DMS 273 (cell line): ENCODE measurements at regions not wholly inside any gene's neighbourhood (a gene's known extent, or its start where the extent isn't known, plus 50 kb on each side); places are given as distances from the start of the nearest gene placed in this dataset.

ENCODE experiments used
- DNase-seq: peaks from one replicate; lab custom pipeline; 2025; ENCODE audit not compliant: unreplicated experiment; lab: John Stamatoyannopoulos, UW

GRCh38 chr9:82570226-82570625 is 492.7 kb downstream of the RASEF start:
- no peak for DNase-seq

- no peak for DNase-seq
These were observed 491.4 kb downstream of the RASEF start for GRCh38 chr9:82571540-82571939.

DNA sequence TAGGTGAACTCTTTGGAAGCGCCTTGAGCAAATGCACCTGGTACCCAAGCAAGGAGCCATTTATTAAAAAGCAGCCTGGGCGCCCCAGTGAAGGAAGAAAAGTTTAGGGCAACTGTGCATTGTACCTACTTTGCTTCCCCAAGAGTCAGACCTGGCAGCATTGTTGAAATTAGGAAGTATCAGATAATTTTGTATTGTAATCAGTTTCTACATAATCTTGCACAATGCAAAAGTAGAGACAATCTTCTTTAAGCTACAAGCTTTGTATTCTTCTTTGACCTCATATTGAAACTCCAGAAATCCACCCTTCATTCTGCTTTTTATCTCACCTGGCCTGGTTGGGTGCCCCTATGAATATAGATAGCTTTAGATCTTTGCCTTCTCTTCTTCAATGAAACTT is 490.8 kb downstream of the RASEF start:
- DNase-seq = no peak

GRCh38 chr9:82574911-82575310 is 488.0 kb downstream of the RASEF start:
- DNase-seq = no peak

- no peak for DNase-seq
These were observed 482.0 kb downstream of the RASEF start for GRCh38 chr9:82580921-82581320.

GRCh38 chr9:82581516-82581915 is 481.4 kb downstream of the RASEF start:
- DNase-seq = no peak

DNA sequence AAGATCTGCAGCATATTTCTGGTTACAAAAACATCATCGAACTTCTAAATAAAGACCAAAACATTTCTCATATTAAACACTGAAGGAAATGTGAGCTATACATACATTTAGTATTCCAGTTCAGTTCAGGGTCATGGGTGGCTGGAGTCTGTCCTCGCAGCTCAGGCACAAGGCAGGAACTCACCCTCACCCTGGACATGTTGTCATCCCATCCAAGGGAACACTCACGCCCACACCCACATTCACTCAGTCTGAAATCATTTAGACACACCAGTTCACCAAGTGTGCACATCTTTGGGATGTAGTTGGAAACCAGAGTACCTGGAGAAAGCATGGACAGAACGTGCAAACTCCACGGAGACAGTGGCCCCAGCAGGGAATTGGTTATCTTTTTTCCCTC is 481.0 kb downstream of the RASEF start:
- DNase-seq = no peak

DNA sequence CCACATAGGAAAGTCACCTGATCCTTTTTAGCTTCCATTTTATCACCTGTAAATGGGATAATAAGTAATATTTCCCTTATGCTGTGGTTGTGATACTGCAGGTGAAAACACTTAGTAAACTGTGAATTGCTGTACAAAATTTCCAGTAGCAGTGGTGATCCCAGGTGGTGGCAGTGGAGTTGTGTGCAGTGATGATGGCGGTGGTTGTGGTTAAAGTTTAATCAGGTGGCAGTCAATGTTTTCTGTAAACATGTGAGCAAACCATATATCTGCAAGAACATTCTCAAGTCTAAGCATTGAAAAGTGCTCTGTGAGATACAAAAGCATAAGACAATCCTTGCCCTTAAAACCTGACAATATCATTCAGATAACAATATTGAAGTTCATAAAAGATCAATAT is 480.2 kb downstream of the RASEF start:
- DNase-seq = no peak

GRCh38 chr9:82583524-82583923 is 479.4 kb downstream of the RASEF start:
- no peak for DNase-seq

DNA sequence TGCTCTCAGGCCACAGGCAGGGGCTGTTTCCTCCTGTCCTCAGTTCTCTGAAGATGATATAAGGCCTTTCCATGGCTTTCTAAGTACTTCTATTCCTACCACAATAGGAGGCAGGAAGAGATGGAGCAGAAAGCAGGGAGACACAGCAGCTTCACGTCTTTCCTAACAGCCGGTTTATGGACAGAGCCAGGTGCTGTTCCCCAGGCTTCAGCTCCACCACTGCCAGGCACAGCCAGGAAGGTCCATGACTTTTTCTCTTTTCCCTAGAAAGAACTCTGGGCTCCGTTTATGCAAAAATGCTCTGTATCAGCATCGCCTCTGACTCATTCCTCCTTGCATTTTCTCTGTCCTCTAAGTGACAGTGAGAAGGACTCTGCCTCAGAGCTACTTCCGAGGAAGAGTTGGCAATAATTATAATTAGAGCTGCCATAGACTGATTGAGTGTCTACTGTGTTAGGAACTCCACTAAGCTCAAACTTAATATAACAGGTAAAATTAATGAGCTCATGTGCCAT is 478.5 kb downstream of the RASEF start:
- no peak for DNase-seq

GRCh38 chr9:82586918-82587356 is 476.0 kb downstream of the RASEF start:
- no peak for DNase-seq

DNA sequence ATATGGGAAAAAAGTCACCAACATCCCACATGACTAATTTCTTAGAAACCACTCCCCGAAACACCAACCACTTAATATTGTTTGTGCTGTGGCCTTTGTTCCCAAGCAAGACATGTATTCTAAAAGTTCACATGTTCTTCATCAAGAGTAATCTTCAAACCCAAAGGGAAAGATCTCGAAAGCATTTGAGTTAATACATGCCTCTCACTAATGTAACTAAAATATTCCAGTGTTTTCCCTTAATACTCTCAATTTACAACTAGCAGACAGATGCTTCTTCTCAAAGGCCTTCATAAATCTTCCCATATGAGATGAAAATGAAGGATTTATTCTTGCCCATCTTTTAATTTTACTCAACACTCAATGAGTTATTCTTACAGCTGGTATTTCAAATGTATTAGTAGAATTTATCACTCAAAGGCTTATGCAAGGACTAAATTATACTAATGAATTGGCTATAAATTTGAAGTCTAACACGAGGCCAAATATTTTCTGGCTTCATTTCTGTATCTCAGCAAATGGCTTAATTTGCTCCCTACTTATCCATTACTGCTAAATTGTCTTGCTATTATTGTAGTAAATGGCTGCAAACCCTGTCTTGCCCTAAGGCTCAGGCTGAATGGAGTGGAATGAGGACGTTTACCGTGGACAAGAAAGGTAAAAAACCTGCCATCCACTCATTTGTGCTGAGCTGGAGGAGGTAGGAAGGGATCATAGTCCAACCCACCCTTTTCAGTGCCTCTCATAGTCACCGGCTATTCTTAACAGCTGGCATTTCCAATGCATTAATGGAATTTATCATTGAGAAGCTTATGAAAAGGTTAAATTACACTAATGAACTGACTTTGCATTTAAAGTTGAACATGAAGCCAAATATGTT is 474.4 kb downstream of the RASEF start:
- no peak for DNase-seq

DNA sequence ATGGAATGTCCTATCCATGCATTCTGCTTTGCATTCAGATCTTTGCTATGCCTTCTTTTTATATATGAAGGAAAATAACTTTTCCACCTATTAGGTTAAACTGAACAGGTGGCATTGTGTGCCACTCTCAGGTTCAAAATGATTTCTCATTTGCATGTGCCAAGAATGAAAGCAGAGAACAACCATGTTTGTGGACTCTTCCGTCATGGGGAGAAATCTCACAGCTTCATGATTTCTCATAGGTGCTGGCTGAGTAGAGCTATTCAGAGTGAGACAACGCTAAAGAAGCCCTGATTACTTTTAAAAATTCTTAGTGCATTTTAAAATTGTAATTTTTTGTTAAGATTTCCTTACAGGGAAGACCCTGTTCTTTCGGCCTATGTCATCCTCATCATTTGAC is 472.1 kb downstream of the RASEF start:
- no peak for DNase-seq

DNA sequence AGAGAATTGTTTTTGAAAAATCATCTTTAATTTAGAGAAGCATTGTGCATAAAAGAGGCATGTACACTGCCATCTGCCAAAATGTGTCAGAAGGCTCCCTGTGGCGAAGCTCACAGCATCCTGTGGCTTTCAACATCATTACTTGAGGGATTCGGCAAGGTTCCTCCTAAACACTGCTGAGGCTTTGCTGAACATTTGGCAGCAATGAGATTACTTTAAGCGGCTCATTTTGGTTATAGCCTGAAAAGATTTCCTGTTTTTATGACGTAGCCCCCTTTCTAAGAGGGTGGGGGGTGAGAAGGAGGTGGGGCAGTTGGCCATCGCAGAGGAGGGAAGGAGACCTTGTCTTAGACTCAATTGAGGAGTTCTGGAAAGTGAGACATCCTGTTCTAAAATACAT is 469.4 kb downstream of the RASEF start:
- no peak for DNase-seq

DNA sequence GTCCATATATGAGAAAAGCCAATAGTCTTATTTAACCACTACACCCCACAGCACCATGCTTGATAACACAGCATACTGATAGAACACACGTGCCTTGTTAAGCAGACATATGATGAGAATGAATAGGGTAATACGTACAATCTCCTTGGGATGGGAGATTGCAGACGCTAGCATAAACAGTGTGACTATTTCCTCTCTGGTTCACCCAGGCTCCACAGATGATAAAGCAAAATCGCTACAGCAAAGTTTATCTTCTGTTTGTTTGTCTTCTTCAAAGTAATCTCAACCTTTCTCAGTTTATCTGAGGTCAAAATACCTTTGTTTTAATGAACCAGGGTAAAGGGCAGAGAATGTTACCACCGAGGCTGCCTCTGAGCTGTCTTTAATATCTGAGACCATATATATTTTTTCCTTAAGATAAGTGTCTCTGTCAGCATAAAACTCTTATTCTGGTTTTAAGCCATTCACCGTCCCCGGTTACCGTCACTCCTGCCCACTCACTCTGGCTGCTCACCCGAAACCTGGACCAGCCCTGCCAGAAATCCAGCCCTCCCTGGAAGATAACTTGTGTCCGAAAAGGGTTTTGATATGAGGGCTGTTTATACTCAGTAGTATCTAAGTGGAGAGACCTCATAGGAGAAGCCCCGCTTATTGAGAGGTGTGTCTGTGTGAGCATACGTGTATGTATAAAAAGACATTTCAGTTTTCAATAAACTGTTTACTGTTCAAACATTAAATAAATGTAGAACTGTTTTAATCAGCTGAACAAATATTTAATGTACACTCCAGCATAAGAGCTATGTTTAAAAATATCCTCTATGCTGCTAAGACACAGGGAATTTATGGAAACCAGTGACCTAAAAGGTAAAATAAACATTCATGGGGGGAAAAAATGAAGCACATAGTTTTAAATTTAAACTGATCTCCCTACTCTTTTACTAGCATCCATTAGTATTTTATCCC is 465.4 kb downstream of the RASEF start:
- DNase-seq = no peak

- DNase-seq = no peak
These were observed 464.5 kb downstream of the RASEF start for GRCh38 chr9:82598241-82599039.

- no peak for DNase-seq
These were observed 463.5 kb downstream of the RASEF start for GRCh38 chr9:82599336-82599949.

GRCh38 chr9:82600536-82601292 is 462.2 kb downstream of the RASEF start:
- no peak for DNase-seq

DNA sequence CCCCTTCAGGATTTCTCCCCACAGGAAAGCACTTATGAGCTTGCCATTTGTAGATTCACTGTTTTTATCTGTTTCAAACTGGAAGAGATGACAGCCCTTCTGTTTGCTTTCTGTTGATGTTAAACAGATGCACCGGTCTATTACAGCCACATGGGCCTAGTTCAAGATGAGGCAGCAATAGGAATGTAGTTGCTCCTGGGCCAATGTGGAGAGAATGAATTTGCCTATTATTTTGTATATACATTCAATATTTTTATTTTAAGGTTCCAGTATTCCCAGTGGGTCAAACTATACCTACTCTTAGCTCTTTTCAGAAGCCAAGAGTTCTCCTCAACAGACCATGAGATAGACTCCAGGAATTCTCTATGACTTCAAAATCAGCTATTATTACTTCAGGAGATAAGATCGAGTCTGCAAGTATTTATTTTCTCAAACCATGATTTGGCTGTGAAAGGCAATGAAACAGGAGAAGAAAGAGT is 461.6 kb downstream of the RASEF start:
- DNase-seq = no peak
